PC-3 (cell line): ENCODE measurements at regions not wholly inside any gene's neighbourhood (a gene's known extent, or its start where the extent isn't known, plus 50 kb on each side); places are given as distances from the start of the nearest gene placed in this dataset.

Experiments
- CTCF ChIP-seq: fragments of 300-600 bp; sonication (generic); conservative IDR thresholded peaks from 2 replicates; pipeline ENCODE4 v1.5.1; 2017; ENCODE audit warnings: antibody characterized with exemption, low read depth, mild to moderate bottlenecking, low read length
- EZH2 ChIP-seq: fragments of 300-600 bp; sonication (generic); IDR thresholded peaks from one replicate; pipeline ENCODE4 v1.6.1; 2017; ENCODE audit warnings: antibody characterized with exemption, mild to moderate bottlenecking, low read length; ENCODE audit not compliant: unreplicated experiment
- EZH2phosphoT487 ChIP-seq: fragments of 300-600 bp; sonication (generic); IDR thresholded peaks from 2 replicates; pipeline ENCODE4 v1.6.1; 2018; ENCODE audit warnings: mild to moderate bottlenecking, antibody characterized with exemption, low read length, borderline replicate concordance

GRCh38 chr11:86746514-86746913 is 53.8 kb upstream of the PRSS23 start:
- no peak for TF ChIP-seq EZH2
- TF ChIP-seq CTCF = no peak
- TF ChIP-seq EZH2phosphoT487 = no peak
